ENCODE measurements at regions not wholly inside any gene's neighbourhood (a gene's known extent, or its start where the extent isn't known, plus 50 kb on each side); places are given as distances from the start of the nearest gene placed in this dataset.

DNA sequence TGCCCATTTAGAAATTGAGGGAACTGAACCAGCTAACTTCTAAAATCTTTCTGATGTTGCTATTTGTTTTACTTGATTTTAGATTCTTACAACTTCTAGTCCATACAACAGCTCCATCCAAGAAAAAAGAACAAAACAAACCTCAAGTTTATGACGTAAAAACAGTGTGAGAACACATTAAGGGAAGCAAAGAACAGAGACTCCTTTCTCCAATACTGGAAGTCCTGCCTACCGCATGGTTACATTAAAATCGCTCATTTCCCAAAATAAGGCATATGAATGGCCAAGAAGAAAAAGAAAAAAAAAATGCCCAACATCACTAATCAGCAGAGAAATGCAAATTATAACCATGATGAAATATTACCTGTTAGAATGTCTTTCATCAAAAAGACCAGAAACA lies 110.0 kb downstream of the TRIB2 start:
- no peaks in the 10 kb centered on the region for H3K79me2 ChIP-seq (ENCODE audit: low read length)
- peaks cover 5% of the 10 kb centered on the region; the same call in 1 of the 2 replicates for H3K27me3 ChIP-seq (ENCODE audit: low read depth, low read length)
- no peak overlapping the region for H3K4me3 ChIP-seq (ENCODE audit: low read length)
- no peak overlapping the region for H3K4me2 ChIP-seq (ENCODE audit: low read length)
- no peak overlapping the region for H3K9ac ChIP-seq (ENCODE audit: low read length)
- H3K9me3 ChIP-seq (ENCODE audit: insufficient read depth, low read length): no peaks in the 10 kb centered on the region
- H3K36me3 ChIP-seq (replicated peaks; ENCODE audit: low read depth, low read length): no peaks in the 10 kb centered on the region
- H3K27ac ChIP-seq (ENCODE audit: low read length): no peak overlapping the region
- H4K20me1 ChIP-seq (ENCODE audit: insufficient read depth, low read length): no peaks in the 10 kb centered on the region
- H2AFZ ChIP-seq (ENCODE audit: low read depth, low read length): no peak overlapping the region
- TF ChIP-seq, protein P1, sequence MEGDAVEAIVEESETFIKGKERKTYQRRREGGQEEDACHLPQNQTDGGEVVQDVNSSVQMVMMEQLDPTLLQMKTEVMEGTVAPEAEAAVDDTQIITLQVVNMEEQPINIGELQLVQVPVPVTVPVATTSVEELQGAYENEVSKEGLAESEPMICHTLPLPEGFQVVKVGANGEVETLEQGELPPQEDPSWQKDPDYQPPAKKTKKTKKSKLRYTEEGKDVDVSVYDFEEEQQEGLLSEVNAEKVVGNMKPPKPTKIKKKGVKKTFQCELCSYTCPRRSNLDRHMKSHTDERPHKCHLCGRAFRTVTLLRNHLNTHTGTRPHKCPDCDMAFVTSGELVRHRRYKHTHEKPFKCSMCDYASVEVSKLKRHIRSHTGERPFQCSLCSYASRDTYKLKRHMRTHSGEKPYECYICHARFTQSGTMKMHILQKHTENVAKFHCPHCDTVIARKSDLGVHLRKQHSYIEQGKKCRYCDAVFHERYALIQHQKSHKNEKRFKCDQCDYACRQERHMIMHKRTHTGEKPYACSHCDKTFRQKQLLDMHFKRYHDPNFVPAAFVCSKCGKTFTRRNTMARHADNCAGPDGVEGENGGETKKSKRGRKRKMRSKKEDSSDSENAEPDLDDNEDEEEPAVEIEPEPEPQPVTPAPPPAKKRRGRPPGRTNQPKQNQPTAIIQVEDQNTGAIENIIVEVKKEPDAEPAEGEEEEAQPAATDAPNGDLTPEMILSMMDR (IDR thresholded peaks at IDR 0.05; ENCODE audit: low read depth, low read length): no peak
- TF ChIP-seq EZH2phosphoT487 (IDR thresholded peaks at IDR 0.05; ENCODE audit: low read depth): no peak
- no peaks in the 10 kb centered on the region for H3K4me1 ChIP-seq (ENCODE audit: low read length)

DNA sequence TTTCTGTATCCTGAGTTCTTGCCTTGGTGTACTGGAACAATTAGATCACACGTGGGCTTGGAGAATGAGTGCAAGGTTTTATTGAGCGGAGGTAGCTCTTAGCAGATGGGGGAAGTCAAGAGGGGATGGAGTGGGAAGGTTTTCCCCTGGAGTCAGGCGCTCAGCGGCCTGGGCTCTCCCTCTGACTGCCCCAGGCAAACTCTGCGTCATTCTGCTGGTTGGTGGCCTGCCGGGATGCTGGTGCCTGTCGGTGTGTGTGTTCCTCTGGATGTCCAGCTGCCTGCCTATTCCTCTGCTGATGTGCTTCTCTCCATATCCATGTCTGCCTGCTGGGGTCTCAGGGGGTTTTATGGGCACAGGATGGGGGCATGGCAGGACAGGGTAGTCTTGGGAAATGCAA lies 111.0 kb downstream of the TRIB2 start:
- Histone ChIP-seq H3K27ac (ENCODE audit: low read length) (no peak overlapping the region), H3K4me1 (ENCODE audit: low read length) (no peaks in the 10 kb centered on the region), H3K4me3 (ENCODE audit: low read length) (no peak overlapping the region), H3K79me2 (ENCODE audit: low read length) (no peaks in the 10 kb centered on the region), H3K27me3 (ENCODE audit: low read depth, low read length) (peaks cover 5% of the 10 kb centered on the region; the same call in 1 of the 2 replicates), H3K9ac (ENCODE audit: low read length) (no peak overlapping the region), H2AFZ (ENCODE audit: low read depth, low read length) (no peak overlapping the region), H3K4me2 (ENCODE audit: low read length) (no peak overlapping the region), H3K9me3 (ENCODE audit: insufficient read depth, low read length) (no peaks in the 10 kb centered on the region), H3K36me3 (replicated peaks; ENCODE audit: low read depth, low read length) (no peaks in the 10 kb centered on the region), H4K20me1 (ENCODE audit: insufficient read depth, low read length) (no peaks in the 10 kb centered on the region)
- TF ChIP-seq, protein P1 (IDR thresholded peaks at IDR 0.05; ENCODE audit: low read depth, low read length): no peak
- TF ChIP-seq EZH2phosphoT487 (IDR thresholded peaks at IDR 0.05; ENCODE audit: low read depth): no peak

DNA sequence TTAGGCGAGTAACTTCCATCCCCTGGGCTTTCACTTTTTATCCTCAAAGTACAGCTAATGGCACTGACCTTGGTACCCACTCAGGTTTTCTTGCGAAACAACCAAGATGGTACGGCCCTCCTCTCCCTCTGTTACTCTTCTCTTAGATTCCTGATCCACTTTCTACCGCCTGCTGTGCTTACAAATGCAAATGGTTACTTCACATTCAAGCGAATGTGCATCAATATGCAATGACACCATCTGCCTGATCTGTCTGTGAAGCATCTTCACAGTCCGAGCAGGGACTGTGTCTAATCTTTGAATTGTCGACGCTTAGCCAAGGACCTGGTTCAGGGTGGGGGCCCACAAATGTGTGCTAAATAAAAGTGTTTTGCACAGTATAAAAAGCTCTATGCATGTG lies 112.2 kb downstream of the TRIB2 start:
- H3K4me2 ChIP-seq (ENCODE audit: low read length): no peak overlapping the region
- H3K36me3 ChIP-seq (replicated peaks; ENCODE audit: low read depth, low read length): no peaks in the 10 kb centered on the region
- no peaks in the 10 kb centered on the region for H3K4me1 ChIP-seq (ENCODE audit: low read length)
- no peaks in the 10 kb centered on the region for H4K20me1 ChIP-seq (ENCODE audit: insufficient read depth, low read length)
- H2AFZ ChIP-seq (ENCODE audit: low read depth, low read length): no peak overlapping the region
- H3K9ac ChIP-seq (ENCODE audit: low read length): no peak overlapping the region
- TF ChIP-seq, protein P1 (IDR thresholded peaks at IDR 0.05; ENCODE audit: low read depth, low read length): no peak
- no peak for TF ChIP-seq EZH2phosphoT487 (IDR thresholded peaks at IDR 0.05; ENCODE audit: low read depth)
- H3K9me3 ChIP-seq (ENCODE audit: insufficient read depth, low read length): no peaks in the 10 kb centered on the region
- H3K4me3 ChIP-seq (ENCODE audit: low read length): no peak overlapping the region
- no peaks in the 10 kb centered on the region for H3K79me2 ChIP-seq (ENCODE audit: low read length)
- H3K27me3 ChIP-seq (ENCODE audit: low read depth, low read length): peaks cover 5% of the 10 kb centered on the region; the same call in 1 of the 2 replicates
- H3K27ac ChIP-seq (ENCODE audit: low read length): no peak overlapping the region

DNA sequence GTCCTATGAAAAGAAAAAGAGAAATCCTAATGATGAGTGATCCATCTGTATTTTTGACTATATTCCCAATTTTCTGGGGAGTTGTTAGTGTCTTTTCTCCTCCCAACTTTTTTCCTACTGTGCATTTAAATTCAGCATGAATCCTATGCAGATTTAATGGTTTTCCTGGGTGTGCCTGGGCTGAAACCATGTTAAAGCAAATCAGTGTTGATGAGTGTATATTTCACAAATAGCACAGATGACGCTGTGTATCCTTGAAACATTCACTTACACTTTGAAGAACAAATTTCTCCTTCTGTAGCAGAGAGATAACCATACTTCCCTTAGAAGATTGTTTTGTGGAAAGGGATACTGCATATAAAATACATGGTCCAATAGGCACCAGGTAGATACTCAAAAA lies 114.3 kb downstream of the TRIB2 start:
- Histone ChIP-seq H3K4me1 (ENCODE audit: low read length) (no peaks in the 10 kb centered on the region), H4K20me1 (ENCODE audit: insufficient read depth, low read length) (no peaks in the 10 kb centered on the region), H3K27ac (ENCODE audit: low read length) (no peak overlapping the region), H3K36me3 (replicated peaks; ENCODE audit: low read depth, low read length) (no peaks in the 10 kb centered on the region), H3K27me3 (ENCODE audit: low read depth, low read length) (peaks cover 5% of the 10 kb centered on the region; the same call in 1 of the 2 replicates), H3K4me2 (ENCODE audit: low read length) (no peak overlapping the region), H2AFZ (ENCODE audit: low read depth, low read length) (no peak overlapping the region), H3K9ac (ENCODE audit: low read length) (no peak overlapping the region), H3K4me3 (ENCODE audit: low read length) (no peak overlapping the region), H3K79me2 (ENCODE audit: low read length) (no peaks in the 10 kb centered on the region), H3K9me3 (ENCODE audit: insufficient read depth, low read length) (no peaks in the 10 kb centered on the region)
- no peak for TF ChIP-seq EZH2phosphoT487 (IDR thresholded peaks at IDR 0.05; ENCODE audit: low read depth)
- TF ChIP-seq, protein P1 (IDR thresholded peaks at IDR 0.05; ENCODE audit: low read depth, low read length): no peak

All from OCI-LY3 (cell line).